ENCODE measurements at regions not wholly inside any gene's neighbourhood (a gene's known extent, or its start where the extent isn't known, plus 50 kb on each side); places are given as distances from the start of the nearest gene placed in this dataset.
"Not testable (repeated sequence)": the region's sequence is repeated elsewhere in the genome, so short reads cannot be mapped to it uniquely, and the experiment has no call there.

- DNase-seq (ENCODE audit: low read depth) = peak; percentile 93
Observed at GRCh38 chr10:52541006-52541473, 227.0 kb downstream of the DKK1 start.

- DNase-seq (ENCODE audit: low read depth) = peak; percentile 52
Observed at GRCh38 chr10:52542906-52543305, 228.8 kb downstream of the DKK1 start.

- no peak for DNase-seq (ENCODE audit: low read depth)
Observed at GRCh38 chr10:52551046-52551445, 221.5 kb downstream of the MBL2 start.

- DNase-seq (ENCODE audit: low read depth) = no peak
Observed at GRCh38 chr10:52558090-52558489, 214.5 kb downstream of the MBL2 start.

GRCh38 chr10:52561322-52561721 is 211.3 kb downstream of the MBL2 start:
- DNase-seq (ENCODE audit: low read depth) = no peak

- peak; percentile 8 for DNase-seq (ENCODE audit: low read depth)
Observed at GRCh38 chr10:52563360-52563759, 209.2 kb downstream of the MBL2 start.

- DNase-seq (ENCODE audit: low read depth) = peak; percentile 78
Observed at GRCh38 chr10:52566471-52567246, 205.9 kb downstream of the MBL2 start.

- DNase-seq (ENCODE audit: low read depth) = no peak
Observed at GRCh38 chr10:52567247-52567580, 205.4 kb downstream of the MBL2 start.

GRCh38 chr10:52568309-52568708 is 204.3 kb downstream of the MBL2 start:
- no peak for DNase-seq (ENCODE audit: low read depth)

- no peak for DNase-seq (ENCODE audit: low read depth)
Observed at GRCh38 chr10:52570490-52570889, 202.1 kb downstream of the MBL2 start.

GRCh38 chr10:52571018-52571417 is 201.6 kb downstream of the MBL2 start:
- peak; percentile 58 for DNase-seq (ENCODE audit: low read depth)

- DNase-seq (ENCODE audit: low read depth) = no peak
Observed at GRCh38 chr10:52571516-52572182, 200.9 kb downstream of the MBL2 start.

GRCh38 chr10:52573347-52573746 is 199.2 kb downstream of the MBL2 start:
- no peak for DNase-seq (ENCODE audit: low read depth)

- DNase-seq (ENCODE audit: low read depth) = no peak
Observed at GRCh38 chr10:52574697-52575096, 197.9 kb downstream of the MBL2 start.

- no peak for DNase-seq (ENCODE audit: low read depth)
Observed at GRCh38 chr10:52577047-52577446, 195.5 kb downstream of the MBL2 start.

GRCh38 chr10:52578871-52579405 is 193.6 kb downstream of the MBL2 start:
- peak; percentile 54 for DNase-seq (ENCODE audit: low read depth)

GRCh38 chr10:52581636-52582035 is 190.9 kb downstream of the MBL2 start:
- not testable (repeated sequence) for DNase-seq (ENCODE audit: low read depth)

GRCh38 chr10:52583336-52583735 is 189.2 kb downstream of the MBL2 start:
- no peak for DNase-seq (ENCODE audit: low read depth)

- no peak for DNase-seq (ENCODE audit: low read depth)
Observed at GRCh38 chr10:52586710-52587109, 185.9 kb downstream of the MBL2 start.

GRCh38 chr10:52597189-52597863 is 175.3 kb downstream of the MBL2 start:
- DNase-seq (ENCODE audit: low read depth) = no peak

GRCh38 chr10:52598936-52599335 is 173.6 kb downstream of the MBL2 start:
- DNase-seq (ENCODE audit: low read depth) = no peak

GRCh38 chr10:52599551-52600200 is 172.9 kb downstream of the MBL2 start:
- DNase-seq (ENCODE audit: low read depth) = no peak
